ENCODE measurements at regions not wholly inside any gene's neighbourhood (a gene's known extent, or its start where the extent isn't known, plus 50 kb on each side); places are given as distances from the start of the nearest gene placed in this dataset.

DNA sequence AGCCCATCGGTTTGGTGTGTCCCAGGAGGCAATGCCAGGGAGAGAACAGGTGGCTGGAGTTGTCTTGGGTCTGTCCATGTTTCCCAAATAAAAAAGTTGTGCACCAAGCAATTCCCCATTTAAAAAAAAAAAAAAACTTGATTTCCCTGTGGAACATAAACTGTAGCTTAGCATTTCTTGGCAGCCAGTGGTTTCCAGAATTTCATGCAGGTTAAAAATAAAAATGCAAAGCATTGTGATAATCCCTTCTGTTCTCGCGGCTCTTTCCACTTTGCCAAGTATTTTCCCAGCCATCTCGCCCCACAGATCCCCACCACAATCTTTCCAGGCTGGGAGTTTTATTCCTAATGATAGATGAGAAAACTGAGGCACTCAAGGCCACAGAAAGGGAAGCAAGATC, 51.4 kb upstream of the MSX1 start:
- no peak for DNase-seq (ENCODE audit: low spot score)

DNA sequence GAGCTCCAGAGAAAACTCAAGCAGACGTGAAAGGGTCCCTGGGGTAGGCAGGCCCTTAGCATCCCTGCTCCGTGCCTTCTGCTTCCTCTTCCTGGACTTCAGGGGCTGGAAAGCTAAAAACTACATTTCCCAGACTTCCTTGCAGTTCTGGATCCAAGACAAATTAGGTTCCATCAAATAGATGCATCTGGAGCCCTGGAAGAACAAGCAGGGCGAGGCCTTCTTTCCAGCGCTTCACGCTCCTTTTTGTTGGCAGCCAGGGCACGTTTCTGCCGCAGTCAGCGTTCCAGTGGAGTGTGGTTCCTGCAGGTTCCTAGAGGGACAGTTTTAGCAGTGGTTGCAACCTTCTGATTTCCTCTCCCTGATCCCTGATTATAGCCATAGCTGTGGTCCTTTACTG, 53.6 kb upstream of the MSX1 start:
- DNase-seq (ENCODE audit: low spot score): no peak

DNA sequence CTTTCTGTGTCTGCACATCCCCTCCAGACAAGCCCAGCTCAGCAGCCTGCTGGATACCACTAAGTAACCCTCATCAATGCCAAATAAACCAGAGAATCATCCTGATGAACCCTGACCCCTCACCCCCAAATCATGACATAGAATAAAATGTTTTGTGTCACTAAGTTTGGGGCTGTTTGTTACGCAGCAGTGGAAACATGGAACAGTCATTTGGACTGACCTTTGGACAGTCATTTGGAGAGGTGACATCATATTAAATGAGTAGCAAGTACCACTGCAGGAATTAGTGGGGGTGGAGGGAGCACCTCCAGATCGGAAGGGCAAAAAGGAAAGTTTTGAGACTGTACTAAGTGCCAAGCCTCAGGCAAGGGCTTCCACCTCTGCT, 55.6 kb upstream of the MSX1 start:
- DNase-seq (ENCODE audit: low spot score): no peak

DNA sequence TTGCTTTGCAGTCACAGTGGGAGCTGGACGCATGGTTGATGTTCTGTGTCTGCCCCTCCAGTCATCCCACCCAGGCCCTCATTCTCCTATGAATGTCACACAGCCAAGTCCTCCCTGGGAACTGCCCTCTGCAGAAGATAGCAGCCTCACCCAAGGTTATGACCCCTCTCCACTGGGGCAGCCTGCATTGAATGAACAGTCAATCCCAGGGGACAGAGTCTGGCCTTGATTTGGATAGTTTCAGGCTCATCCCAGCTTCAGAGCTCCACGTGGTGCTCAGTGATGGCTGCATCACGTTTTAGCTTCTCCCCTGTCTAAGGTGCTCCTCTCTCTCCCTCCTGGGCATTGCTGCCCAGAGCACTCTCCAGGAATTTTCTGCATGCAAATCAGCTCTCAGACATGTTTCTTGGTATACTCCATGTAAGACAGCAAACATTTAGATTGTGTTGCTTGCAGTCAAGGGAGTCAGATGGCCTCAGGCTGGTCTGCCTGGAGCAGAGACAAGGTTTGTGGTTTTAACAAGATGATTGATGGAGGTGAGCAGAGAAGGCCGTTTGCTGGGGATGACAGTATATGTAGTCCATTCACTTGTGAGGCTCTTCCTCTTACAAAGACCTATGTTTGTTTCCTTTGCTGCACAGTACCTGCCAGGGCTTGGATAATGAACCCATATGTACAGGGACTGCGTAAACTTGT, 56.1 kb upstream of the MSX1 start:
- no peak for DNase-seq (ENCODE audit: low spot score)

DNA sequence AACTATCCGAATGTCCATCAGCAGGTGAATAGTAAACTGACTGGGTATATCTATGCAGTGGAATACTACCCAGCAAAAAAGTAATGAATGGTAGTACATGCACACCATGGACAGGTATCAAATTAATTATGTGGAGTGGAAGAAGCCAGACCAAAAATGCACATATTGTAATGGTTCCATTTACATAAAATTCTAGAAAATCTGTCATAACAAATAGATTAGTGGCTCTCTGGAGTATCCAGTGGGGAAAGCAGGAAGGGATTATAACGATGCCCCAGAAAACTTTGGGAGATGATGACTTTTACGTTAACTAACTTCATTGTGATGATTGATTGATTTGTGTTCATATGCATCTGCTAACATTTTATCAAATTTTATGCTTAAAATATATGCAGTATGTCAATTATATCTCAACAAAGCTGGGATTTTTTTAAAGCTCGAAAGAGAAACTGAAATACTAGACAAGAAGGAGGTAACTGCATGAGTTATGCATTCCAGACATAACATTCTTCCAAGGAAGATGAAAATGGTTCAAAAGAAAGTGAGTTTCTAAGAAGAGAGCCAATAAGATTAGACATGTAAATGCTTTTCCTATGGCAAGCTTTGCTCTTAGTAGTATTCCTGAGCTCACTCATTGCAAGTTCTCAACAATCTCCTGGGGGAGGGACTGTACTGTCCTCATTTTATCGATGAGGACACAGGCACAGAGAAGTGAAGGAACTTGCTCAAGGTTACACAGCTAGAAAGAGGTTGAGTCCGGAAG, 58.6 kb upstream of the MSX1 start:
- DNase-seq (ENCODE audit: low spot score): peak; percentile 51

DNA sequence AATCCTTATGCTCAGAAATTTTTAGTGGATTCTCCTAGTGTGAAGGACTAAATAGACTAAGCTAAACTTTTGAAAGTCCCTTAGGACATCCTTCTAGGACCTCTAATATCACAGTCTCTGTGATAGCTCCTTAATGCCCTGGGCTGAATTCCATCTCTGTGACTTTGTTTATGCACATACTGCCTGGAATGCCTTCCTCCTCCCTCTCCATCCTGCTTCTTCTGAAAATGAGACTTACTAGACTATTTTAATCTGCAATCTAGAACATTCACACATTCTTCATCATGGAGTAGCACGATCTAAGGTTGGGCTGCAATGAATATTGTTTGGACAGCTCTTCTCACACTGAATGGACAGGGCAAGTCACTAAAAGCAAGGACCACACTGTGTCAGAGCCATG, 65.0 kb upstream of the MSX1 start:
- no peak for DNase-seq (ENCODE audit: low spot score)

DNA sequence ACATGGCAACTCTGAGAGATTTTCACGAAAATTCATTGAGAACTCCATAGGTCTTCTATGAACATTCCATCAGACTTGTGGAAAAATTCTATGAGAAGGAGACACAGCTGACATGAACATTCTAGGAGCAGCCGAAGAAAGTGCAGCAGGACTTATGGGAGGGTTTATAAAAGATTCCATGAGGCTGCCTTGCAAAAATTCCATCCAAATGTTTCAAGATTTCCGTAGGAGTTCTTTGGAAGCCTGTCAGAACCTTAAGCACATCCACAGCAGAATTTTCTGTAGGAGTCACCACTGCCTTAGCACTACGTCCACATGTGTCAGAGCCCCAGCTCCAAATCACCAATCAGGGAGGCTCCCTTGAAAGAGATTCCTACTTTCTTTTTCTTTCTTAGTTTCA, 67.0 kb upstream of the MSX1 start:
- peak; percentile 81 for DNase-seq (ENCODE audit: low spot score)

DNA sequence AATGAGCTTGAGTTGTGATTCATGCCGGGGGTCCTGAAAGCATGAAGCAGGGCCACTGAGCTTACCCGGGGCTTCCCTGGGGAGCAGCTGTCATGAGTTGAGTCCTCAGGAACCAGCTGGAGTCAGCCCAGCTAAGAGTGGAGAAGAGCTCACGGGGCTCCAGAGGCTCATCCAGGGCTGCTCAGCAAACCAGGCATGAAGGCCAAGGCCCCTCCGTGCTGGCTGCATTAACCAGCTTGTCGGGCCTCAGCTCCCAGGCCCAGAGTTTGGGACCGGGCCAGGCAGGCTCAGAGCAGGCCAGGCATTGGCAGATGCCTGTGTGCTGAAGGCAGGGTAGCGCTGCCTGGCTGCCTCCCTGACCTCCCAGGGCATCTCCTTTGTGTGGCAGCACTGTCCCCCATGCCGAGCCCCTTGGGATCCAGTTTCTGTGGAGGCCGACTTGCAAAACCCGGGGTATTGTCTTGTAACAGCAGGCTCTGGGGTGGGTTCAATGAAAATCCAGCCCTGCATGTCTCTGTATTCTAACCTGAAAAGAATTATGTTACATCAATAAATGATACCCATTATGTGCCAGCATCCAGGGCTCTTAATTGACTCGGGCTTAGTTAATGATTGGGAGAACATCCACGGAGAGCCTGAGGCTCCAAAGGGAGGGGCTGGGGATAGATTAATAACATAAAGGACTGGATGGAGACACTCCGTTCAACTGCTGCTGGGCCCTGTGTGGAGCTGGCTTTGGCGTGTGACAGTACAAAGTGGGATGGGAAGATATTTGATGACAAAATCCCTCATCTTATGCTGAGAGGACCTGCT, 68.0 kb upstream of the MSX1 start:
- peak; percentile 32 for DNase-seq (ENCODE audit: low spot score)

DNA sequence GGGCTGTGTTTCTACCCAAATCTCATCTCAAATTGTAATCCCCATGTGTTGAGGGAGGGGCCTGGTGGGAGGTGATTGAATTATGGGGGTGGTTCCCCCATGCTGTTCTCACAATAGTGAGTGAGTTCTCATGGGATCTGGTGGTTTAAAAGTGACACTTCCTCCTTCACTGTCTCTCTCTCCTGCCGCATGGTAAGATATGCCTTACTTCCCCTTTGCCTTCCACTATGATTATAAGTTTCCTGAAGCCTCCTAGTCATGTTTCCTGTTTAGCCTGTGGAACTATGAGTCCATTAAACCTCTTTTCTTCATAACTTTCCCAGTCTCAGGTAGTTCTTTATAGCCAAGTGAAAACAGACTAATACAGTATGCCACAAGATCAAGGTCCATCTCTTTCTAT, 70.0 kb upstream of the MSX1 start:
- no peak for DNase-seq (ENCODE audit: low spot score)

DNA sequence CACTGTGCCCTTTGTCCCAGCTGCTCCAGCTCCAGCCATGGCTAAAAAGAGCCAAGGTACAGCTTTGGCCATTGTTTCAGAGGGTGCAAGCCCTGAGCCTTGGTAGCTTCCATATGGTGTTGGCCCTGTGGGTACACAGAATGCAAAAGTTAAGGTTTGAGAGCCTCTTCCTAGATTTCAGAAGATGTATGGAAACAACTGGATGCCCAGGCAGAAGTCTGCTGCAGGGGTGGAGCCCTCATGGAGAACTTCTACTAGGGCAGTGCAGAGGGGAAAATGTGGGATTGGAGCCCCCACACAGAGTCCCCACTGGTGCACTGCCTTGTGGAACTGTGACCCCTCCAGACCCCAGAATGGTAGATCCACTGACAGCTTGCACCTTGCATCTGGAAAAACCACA, 70.9 kb upstream of the MSX1 start:
- DNase-seq (ENCODE audit: low spot score): no peak

DNA sequence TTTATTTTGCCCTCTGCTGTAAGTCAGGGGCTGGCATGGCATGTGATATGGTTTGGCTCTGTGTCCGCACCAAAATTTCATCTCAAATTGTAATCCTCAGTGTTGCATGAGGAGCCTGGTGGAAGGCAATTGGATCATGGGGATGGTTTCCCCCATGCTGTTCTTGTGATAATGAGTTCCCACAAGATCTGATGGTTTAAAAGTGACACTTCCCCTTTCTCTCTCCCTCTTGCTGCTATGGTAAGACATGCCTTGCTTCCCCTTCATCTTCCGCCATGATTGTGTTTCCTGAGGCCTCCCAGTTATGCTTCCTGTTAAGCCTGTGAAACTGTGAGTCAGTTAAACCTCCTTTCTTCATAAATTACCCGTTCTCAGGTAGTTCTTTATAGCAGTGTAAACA, 72.0 kb upstream of the MSX1 start:
- no peak for DNase-seq (ENCODE audit: low spot score)

DNA sequence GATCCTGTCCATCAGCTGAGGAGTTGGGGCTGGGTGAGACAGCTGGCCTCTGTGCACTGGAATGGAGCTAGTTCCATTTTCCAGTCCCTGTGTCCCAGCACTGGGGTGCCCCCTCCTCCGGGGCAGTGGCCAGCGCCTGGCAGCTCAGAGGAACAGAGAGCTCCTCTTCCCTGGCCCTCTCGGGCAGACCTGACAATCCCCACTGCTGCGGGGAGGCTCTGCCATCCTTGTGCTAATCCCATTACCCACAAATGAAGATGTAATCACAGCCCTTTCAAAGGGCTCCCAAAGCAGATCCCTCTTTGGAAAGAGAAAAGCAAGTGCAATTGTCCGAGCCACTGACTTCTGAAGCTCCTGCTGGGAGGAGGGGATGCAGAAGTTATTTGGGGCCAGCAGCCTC, 75.1 kb upstream of the MSX1 start:
- DNase-seq (ENCODE audit: low spot score): no peak

DNA sequence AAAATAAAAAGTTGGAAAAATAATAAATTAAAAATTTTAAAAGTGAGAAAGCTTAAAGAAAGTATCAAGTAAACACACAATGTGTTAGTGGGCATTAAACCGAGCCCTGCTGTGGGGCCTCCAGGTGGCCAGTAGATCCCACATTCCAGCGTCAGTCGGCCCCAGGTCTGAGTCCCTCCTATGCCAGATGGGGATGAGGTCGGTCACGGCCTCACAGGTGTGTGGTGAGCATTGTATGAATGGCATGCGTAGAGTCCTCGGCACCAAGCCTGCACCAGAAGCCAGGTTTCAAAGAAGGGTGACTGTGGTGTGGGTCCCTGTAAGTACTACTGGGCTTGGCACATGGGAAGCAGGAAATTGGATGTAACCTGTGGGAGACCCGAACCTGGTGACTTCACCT, 75.6 kb upstream of the MSX1 start:
- no peak for DNase-seq (ENCODE audit: low spot score)

DNA sequence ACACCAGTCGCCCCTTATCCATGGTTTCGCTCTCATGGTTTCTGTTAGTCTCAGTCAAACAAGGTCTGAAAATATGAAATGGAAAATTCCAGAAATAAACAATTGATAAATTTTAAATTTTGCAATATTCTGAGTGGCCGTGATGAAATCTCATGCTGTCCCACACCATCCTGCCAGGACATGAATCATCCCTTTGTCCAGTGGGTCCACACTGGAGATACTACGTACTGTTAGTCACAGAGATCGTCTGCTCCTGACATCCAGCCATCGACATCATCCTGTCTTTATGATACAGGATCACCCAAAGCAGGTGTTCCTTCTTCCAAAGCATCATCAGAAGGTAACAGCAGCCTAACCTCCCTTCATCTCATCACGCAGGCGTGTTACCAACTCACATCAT, 76.5 kb upstream of the MSX1 start:
- DNase-seq (ENCODE audit: low spot score): peak; percentile 67

DNA sequence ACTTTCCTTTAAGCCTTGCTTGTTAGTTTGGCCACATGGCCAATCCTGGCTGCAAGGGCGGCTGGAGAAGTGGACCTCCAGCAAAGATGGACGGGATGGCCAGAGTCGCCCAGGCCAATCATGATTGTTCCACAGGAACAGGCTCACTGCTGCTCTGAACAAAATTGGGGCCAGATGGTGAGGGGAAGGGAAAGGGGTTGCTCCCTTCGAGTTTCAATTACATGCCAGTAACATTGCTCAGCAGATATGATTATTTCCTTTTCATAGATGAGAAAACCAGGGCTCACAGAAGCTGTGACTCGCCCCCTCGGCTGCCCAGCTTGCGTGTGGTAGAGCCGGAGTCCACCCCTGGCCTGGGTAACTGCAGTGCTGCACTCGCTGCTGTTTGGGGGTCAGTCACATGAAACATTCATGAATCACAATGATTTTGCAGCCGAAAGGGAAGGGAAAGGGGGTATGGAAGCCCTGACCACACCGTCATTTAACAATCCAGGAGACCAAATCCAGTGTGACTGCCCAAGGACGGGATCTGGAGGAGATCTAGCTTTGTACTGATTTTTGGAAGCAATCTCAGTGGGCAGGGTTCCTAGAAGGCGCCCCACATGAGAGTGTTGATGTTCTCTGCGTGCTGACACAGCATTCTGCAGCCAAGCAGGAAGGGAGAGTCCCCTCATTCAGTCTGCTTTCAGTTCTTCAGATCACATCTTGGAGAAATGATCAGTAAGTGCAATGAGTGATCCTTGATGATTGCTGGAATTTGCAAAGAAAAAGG, 77.3 kb upstream of the MSX1 start:
- peak; percentile 76 for DNase-seq (ENCODE audit: low spot score)

DNA sequence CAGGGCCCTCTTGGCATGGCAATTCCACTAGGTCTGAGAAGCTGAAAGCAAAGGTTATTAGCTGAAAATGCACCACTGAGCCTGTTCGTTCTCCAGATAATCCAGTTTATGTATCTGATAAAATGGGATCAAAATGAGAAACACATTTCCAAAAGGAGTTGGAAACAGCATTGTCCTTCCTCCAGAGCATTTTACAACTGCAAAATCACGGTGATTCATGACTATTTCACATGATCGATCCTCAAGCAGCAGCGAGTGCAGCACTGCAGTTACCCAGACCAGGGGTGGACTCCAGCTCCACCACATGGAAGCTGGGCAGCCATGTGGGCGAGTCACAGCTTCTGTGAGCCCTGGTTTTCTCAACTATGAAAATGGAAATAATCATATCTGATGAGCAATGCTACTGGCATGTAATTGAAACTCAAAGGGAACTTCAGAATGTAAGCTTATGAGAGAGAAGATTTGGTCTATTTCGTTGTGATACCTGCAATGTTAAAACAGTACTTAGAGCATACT, 78.7 kb upstream of the MSX1 start:
- DNase-seq (ENCODE audit: low spot score): peak; percentile 69

DNA sequence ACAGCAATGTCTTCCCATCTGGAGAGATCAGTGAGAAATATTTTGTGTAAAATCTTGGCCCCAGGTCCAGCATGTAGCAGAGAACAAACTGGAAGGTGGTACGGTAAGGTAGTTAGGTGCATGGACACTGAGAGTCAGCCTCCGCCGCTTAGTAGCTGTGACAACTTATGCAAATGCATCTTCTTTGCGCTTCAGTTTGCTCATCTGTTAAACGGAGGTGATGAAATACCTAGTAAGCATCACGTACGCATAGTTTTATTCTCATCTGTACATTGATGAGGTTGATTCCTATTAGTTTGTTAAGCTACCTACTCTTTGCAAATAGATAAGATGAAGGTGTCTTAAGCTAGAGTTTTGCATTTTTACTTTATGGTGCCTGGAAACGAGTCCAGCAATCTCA, 80.0 kb upstream of the MSX1 start:
- DNase-seq (ENCODE audit: low spot score): no peak

DNA sequence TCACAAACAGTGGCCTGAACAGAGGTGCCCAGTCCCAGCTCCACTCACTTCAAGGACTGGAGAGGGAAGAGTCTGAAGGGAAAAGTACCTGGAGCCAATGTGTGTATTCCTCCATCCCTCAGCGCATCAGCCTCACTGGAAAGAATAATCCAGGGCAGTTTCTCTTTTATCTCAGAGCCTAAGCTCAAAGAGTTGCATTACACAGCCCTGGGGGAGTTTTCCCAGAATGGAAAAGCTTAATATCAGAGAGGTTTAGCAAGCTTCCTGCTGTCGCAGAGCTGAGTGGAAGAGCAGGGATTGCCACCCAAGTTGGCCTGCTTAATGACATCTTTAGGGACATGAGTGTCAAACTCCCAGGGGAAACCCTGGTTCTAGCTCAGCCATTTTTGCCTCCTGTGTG, 80.4 kb upstream of the MSX1 start:
- DNase-seq (ENCODE audit: low spot score): no peak

DNA sequence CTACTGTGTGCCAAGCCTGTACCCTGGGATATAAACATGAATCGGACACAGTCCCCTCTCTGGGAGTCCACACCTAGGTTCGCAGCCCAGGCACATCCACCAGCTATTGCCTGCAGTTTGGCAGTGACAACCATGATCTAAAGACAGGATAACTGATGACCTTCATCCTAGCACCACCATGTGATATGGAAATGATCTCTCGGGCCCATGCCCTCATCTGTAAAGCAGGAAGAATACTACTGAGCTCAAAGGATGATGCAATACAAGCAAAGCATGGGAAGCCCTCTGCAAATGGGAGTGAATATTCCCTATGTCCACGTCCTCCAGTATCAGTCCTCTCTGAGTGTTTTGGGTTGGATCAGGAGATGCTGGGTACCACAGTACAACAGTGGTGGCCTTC, 80.9 kb upstream of the MSX1 start:
- no peak for DNase-seq (ENCODE audit: low spot score)

DNA sequence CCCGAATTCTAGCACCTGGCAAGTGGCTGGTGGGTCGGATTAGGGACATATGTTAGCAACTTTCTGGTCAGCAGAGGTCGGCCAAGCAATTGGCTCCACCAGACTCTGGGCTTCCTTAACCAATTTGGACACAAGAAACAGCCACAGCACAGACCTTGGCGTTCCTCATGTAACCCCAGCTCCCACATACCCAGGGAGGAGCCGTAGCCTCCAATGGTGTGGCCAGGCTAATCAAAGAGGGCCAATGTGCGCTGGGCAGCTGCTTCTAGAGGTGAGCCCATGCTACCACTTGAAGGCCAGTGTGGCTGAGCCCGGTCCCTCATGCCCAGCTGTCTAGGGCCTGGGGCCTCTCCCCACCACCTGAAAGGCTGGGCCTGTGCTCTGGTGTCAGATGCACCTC, 82.5 kb upstream of the MSX1 start:
- DNase-seq (ENCODE audit: low spot score): no peak

DNA sequence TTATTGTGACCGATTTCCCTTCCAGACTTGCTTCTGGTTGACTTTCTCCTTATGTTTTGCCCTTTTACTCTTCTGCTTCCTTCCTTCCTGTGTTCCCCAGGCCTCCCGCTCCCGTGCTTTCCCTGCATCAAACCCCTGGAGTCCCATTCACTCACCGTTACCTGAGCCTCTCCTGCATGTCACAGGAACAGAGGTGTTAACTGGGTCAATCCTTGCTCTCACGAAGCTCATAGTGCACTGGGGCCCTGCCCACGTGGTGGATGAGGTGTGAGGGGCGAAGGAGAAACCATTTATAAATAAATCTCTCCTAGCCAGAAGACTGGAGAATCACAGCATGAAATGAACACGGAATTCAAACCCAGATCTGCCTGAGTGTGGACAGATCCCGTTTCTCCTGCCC, 83.1 kb upstream of the MSX1 start:
- DNase-seq (ENCODE audit: low spot score): no peak

DNA sequence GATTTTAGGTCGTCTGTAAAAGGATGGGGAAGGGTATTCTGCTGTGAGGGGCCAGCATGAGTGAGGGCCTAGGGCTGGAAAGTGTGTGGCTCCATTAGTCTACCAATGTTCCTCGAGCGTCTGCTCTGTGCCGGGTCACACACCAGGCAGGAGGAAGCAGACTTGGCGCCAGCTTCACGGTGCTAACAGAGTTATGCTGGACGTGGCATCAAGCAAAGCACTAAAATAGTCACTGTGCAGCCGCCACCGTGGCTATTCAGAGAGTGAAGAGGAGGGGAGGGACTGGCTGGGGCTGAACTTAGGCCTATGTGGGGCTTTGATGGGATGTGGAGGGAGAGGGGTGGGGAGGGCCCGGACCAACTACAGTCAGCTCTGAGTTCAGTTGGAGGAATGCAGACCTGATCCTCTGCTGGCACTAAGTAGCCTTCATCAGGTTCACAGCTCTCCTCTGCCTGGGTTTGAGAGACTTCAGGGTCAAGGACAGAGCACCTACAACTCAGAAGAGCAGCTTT, 83.9 kb upstream of the MSX1 start:
- no peak for DNase-seq (ENCODE audit: low spot score)
